ENCODE measurements at regions not wholly inside any gene's neighbourhood (a gene's known extent, or its start where the extent isn't known, plus 50 kb on each side); places are given as distances from the start of the nearest gene placed in this dataset.
"Not testable (repeated sequence)": the region's sequence is repeated elsewhere in the genome, so short reads cannot be mapped to it uniquely, and the experiment has no call there.

- DNase-seq = no peak
These were observed 542.0 kb downstream of the FAM181B start for GRCh38 chr11:82191695-82192094.

GRCh38 chr11:82185925-82186324 lies 547.7 kb downstream of the FAM181B start:
- no peak for DNase-seq

GRCh38 chr11:82184966-82185365 lies 548.7 kb downstream of the FAM181B start:
- no peak for DNase-seq

GRCh38 chr11:82183346-82183745 lies 550.3 kb downstream of the FAM181B start:
- DNase-seq = no peak

- not testable (repeated sequence) for DNase-seq
These were observed 551.0 kb downstream of the FAM181B start for GRCh38 chr11:82182697-82183096.

GRCh38 chr11:82181796-82182195 lies 551.9 kb downstream of the FAM181B start:
- DNase-seq = not testable (repeated sequence)

GRCh38 chr11:82176945-82177344 lies 556.7 kb downstream of the FAM181B start:
- no peak for DNase-seq

- DNase-seq = no peak
These were observed 557.3 kb downstream of the FAM181B start for GRCh38 chr11:82176365-82176764.

GRCh38 chr11:82174610-82175009 lies 559.1 kb downstream of the FAM181B start:
- DNase-seq = no peak

- DNase-seq = no peak
These were observed 586.9 kb downstream of the FAM181B start for GRCh38 chr11:82146789-82147188.

- no peak for DNase-seq
These were observed 614.7 kb downstream of the FAM181B start for GRCh38 chr11:82118946-82119345.

GRCh38 chr11:82117362-82117761 lies 616.3 kb downstream of the FAM181B start:
- DNase-seq = no peak

- DNase-seq = no peak
These were observed 628.2 kb downstream of the FAM181B start for GRCh38 chr11:82105331-82105998.

- DNase-seq = no peak
These were observed 640.8 kb downstream of the FAM181B start for GRCh38 chr11:82092904-82093303.

- no peak for DNase-seq
These were observed 644.2 kb downstream of the FAM181B start for GRCh38 chr11:82089426-82089825.

- DNase-seq = no peak
These were observed 648.2 kb downstream of the FAM181B start for GRCh38 chr11:82085493-82085892.

GRCh38 chr11:82082976-82083375 lies 650.7 kb downstream of the FAM181B start:
- DNase-seq = no peak

- no peak for DNase-seq
These were observed 653.5 kb downstream of the FAM181B start for GRCh38 chr11:82080160-82080559.

GRCh38 chr11:82076126-82076525 lies 657.5 kb downstream of the FAM181B start:
- no peak for DNase-seq

GRCh38 chr11:82059505-82059904 lies 674.2 kb downstream of the FAM181B start:
- DNase-seq = no peak

GRCh38 chr11:82056450-82056849 lies 677.2 kb downstream of the FAM181B start:
- DNase-seq = no peak

GRCh38 chr11:82049199-82049598 lies 684.5 kb downstream of the FAM181B start:
- no peak for DNase-seq

GRCh38 chr11:82047200-82047599 lies 686.5 kb downstream of the FAM181B start:
- DNase-seq = no peak

- DNase-seq = no peak
These were observed 686.9 kb downstream of the FAM181B start for GRCh38 chr11:82046778-82047177.

GRCh38 chr11:82045748-82046457 lies 687.8 kb downstream of the FAM181B start:
- DNase-seq = no peak

Data from NCI-H2029 (cell line).